Pulmonary artery endothelial cell (primary cell): ENCODE measurements at regions not wholly inside any gene's neighbourhood (a gene's known extent, or its start where the extent isn't known, plus 50 kb on each side); places are given as distances from the start of the nearest gene placed in this dataset.

Experiments
- DNase-seq: peaks from one replicate; pipeline ENCODE4 v3.0.0-alpha.2; 2011; ENCODE audit warnings: low read depth, low spot score

DNA sequence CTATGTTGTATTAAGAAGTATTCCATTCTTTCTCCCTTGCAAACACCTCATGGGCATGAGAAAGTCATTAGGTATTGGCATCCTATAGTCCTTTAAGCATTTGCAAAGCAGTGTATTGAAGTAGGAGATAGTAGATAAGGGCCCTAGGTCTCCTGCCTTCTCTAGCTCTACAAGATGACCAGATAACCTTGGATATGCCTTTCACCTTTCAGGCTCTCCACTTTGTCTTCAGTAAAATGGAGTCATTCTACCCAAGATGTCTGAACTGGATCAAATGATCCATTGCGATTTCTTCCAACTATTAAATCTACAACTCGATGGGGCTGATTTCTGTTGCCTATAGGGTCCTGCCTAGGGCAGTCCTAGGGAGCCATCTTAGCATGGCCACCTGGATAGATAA is 132.1 kb upstream of the BTG1 start:
- DNase-seq, result no peak

DNA sequence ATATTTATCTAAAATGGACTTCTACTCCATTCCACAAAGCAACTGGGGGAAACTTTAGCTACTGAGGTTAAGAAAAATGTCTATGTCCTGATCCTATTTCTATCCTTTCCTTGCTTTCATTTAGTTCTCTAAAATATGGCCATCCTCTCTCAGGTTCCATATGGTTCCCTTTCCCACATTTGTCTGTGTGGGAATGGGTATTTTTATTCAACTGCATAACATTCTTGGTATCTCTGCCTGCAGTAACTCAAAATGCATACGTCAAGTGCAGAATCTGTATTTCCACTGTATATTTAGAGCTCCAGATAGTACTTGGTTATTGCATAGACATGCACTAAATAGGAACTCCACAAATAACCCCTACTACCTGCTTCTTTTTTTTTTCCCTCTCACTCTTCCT is 130.6 kb upstream of the BTG1 start:
- no peak for DNase-seq

- DNase-seq, result no peak
Observed at GRCh38 chr12:92275443-92276154, 130.0 kb upstream of the BTG1 start.

DNA sequence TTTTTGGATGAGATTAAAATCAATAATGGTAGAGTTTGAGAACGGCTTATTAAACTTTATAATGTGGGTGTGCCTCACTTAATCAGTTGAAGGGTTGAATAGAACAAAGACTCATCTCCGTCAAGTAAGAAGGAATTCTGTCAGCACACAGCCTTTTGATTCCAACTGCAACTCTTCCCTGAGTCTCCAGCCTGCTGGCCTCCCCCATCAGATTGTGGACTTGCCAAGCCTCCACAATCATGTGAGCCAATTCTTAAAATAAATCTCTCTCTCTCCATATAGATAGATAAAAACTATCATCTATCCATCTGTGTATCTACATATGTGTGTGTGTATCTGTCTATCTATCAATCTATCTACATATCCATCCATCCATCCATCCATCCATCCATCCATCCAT is 127.4 kb upstream of the BTG1 start:
- DNase-seq, result no peak

GRCh38 chr12:92272061-92272964 is 126.7 kb upstream of the BTG1 start:
- DNase-seq, result no peak

- no peak for DNase-seq
Observed at GRCh38 chr12:92271341-92271740, 125.7 kb upstream of the BTG1 start.

DNA sequence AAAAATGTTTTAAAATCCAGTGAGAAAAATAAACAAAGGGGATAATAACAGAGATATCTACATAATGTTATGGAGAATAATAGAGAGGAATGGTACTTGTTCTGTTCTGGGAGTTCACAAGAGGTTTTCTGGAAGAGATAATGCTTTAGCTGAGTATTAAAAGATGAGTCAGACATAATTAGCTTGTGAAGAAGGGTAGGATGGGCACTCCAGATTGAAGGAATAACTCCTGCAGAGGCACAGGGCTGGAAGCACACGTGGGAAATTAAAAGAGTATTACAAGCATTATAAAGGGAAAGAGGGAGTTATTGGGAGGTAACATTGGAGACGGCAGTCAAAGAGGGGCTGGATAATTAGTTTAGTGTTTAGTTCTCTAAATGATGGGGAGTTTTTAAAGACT is 124.9 kb upstream of the BTG1 start:
- no peak for DNase-seq

DNA sequence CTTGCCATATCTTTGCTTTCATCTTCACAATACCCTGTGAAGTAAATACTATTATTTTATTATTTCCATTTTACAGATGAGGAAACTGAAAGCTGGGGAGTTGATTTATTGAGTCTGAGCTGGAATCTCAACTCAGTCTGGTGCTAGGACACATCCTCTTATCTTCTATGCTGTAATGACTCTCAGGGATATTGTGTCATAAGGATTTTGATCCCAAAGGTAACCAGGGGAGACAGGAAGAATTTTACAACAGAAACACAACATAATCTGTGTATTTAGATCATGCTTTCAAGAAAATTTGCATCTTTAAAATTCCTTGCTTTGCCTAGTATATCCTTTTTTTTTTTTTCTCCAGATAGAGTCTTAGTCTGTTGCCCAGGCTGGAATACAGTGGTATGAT is 123.3 kb upstream of the BTG1 start:
- no peak for DNase-seq

DNA sequence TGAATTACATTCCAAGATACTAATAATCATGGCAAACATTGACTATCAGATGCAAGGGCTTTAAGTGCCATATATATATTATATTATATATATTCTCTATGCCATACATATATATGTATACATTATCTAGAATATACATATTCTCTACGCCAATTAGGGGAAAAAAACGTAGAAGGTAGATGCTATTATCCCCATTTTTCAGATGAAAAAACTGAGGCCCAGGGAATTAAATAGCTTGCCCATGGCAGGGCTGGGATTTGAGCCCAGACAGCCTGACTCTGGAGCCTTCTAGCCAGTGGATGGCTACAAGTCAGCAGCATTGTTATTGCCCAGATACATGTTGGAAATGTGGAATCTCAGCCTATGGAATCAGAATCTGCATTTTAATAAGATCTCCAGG is 116.0 kb upstream of the BTG1 start:
- DNase-seq, result no peak

DNA sequence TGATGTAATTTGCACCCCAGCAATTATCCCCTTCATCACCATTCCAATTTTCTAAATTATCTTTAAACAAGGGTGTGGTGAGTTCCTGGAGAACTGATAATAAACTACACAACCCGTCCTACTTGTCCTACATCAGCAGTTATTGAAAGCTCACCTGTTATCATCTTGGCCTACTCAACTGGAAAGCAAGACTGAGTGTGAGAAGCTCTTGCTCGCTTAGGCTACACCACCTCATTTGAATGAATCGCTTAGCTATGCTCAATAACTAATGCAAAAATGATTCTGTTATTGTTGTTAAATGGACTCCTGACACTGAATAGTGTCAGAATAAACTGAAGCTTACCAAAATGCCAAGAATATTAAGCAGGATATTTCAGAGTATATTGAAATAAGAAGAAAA is 115.4 kb upstream of the BTG1 start:
- DNase-seq, result no peak

DNA sequence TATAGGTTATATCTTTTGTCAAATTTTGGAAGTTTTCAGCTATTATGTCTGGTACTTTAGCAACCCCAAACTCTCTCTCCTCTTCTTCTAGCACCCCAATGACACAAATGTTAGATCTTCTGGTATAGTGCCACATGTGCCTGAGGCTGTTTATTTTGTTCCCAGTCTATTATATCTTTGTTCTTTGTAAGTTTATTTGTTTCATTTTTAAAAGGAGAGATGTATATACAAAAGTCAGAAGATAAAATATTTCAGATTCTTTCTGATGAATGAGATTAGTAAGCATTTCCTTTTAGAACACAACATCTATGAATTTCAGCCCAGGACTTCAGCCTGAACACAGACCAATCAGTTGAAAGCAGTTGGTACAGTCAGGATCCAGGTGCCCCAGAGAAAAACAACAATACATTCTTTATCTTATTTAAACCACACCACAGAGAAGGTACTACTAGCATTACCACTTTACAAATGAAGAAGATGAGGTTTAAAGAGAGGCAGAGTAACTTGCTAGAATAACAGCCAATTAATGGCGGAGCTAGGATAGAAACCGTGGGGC is 114.1 kb upstream of the BTG1 start:
- DNase-seq, result no peak

DNA sequence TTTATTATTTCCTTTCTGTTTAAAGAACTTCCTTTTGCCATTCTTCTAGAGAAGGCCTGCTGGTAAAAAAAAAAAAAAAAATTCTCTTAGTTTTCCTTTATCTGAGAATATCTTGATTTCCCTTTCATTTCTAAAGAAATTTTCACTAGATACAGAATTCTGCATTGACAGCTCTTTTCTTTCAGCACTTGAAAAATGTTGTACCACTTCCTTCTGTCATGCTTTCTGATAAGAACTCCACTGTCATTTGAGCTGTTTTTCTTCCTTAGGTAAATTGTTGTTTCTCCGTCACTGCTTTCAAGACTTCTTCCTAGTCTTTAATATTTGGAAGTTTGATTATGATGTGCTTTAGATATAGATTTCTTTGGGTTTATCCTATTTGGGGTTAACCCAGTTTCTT is 113.6 kb upstream of the BTG1 start:
- DNase-seq, result no peak

DNA sequence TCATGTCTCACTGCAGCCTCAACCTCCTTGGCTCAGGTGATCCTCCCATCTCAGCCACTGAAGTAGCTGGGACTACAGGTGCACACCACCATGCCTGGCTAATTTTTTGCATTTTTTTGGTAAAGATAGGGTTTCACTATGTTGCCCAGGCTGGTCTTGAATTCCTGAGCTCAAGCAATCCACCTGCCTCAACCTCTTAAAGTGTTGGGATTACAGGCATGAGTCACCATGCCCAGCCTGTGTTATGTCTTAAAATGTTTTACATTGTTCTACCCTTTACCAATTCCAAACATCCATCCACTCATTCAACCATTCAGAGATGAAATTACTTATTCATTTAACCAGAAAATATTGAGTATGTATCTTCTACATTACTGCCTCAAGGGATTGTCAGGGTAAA is 111.6 kb upstream of the BTG1 start:
- DNase-seq, result no peak

GRCh38 chr12:92255741-92256140 is 110.1 kb upstream of the BTG1 start:
- no peak for DNase-seq

DNA sequence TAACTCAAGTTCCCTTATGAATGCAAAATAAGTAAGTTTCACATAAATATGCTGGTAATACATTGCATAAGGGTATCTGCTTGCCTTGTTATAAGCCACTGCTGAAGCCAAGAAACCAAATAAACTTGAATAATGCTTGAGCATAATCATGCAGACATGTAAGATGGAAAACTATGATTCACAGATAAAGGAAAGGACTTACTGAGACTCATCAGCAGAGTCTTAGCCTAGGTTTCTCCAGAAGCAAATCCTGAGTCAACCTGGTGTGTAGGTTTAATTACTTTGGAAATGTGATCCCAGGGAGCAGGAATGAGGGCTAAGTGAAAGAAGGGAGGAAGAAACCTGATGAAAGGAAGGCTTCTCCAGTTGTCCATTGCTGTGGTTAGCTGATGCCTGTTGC is 107.7 kb upstream of the BTG1 start:
- no peak for DNase-seq

DNA sequence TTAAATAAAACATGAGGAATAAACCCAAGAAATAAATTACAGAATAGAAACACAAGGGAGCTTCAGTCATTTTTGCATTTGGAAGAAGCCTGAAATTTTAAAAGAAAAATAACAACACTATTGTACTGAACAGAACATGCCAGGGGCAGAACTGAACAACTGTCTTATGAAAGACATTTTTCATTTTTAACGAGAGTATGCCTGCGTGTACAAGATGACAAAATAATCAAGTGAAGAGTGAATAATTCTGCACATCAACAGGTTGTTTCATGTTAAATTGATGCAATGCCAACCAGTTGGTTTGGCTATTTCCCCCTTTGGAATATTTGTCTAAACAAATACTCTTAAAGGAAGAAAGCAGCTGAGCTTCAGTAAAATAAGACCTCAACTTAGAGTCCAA is 103.3 kb upstream of the BTG1 start:
- DNase-seq, result no peak

DNA sequence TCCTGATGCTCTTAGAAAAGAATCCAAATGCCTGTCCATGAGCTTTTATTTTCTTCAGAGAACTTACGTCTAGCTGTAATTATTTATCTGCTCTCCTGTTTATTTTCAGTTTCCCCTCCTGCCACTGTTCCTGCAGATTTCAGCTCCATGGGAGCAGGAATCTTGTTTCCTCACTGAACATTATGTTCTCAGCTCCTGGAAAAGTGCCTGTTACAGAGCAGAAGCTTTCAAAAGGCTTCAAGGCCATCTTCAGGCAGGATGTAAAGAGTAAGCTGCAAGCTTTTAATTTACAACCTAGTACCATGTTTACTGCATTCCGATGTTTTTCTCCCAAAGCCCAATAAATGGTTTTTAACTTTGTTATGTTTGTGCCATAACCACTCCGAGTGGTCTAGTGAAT is 98.4 kb upstream of the BTG1 start:
- DNase-seq, result no peak

DNA sequence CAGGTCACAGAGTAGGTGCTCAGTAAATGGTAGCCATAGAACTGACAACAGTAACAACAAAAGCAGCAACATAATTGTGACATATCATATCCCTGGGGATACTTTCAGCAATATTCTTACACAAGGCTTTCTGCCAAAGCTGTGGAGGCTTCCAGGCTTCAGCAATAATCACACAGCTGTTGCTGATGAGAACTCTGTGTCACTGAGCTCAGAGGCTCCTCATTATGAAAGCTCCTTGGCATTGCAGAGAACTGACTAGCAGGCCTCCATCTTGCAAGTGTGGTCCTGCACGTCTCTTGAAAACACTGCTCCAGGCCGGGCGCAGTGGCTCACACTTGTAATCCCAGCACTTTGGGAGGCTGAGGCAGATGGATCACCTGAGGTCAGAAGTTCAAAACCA is 97.3 kb upstream of the BTG1 start:
- no peak for DNase-seq

- no peak for DNase-seq
Observed at GRCh38 chr12:92237762-92238523, 92.3 kb upstream of the BTG1 start.

GRCh38 chr12:92237262-92237661 is 91.6 kb upstream of the BTG1 start:
- no peak for DNase-seq

- DNase-seq, result no peak
Observed at GRCh38 chr12:92235703-92236472, 90.2 kb upstream of the BTG1 start.
